Inflammatory macrophage treated with lipopolysaccharide for 4 hours (primary cell): ENCODE measurements at regions not wholly inside any gene's neighbourhood (a gene's known extent, or its start where the extent isn't known, plus 50 kb on each side); places are given as distances from the start of the nearest gene placed in this dataset.

ENCODE experiments used
- DNase-seq: peaks from one replicate; pipeline ENCODE4 v3.0.0-alpha.2; 2020

- no peak for DNase-seq
Observed at GRCh38 chr9:79896390-79896980, 324.7 kb downstream of the TLE4 start.

DNA sequence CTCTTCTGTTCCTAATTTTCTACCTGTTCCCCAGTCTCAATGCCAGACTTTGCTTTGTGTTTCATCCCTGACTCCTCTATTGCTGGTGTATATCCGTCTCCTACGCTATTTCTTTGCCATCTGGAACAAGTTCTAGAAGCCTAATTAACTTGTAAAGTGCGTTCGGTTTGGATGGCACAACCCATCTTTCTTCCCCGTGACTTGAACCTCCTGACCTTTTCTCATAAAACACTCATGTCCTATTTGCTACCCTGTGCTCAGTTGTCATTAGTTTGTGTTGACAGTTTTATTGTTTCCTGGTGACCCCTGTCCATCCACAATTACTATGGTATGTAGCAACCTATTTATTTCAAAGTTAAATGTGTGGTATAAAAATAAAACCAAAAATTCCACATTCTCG lies 323.5 kb downstream of the TLE4 start:
- no peak for DNase-seq

- no peak for DNase-seq
Observed at GRCh38 chr9:79889369-79889768, 317.6 kb downstream of the TLE4 start.

DNA sequence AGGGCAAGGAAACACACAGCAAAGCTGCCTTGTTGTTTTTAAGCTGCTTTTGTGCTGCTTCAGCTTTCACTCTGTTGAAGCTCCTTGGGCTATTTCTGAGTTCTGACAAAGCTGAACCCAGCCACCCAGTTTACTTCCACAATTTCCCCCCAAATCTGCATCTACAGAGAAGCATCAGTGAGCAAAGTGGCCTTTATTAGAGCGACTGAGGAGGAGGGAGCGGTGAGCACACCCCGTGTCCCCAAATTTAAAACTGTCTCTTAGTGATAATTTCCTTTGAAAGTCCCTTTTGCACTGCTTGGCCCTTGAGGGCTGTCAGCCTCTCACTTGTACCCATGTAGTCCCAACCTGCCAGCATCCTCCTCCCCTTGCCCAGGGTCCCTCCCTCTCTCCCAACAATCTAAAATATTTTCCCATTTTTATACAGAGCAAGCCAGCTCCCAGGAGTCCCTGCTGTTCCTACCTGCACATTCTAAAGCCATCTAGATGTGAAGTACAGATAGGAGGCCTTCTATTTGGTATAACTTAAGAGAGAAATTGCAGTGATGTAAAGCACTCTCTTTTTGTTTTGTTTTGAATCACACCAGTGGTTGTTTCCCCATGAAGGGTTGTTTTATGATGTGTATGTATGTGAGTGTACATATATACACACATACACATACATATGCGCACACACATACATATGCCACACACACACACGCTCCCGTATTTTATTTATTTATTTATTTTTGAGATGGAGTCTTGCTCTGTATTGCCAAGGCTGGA lies 313.5 kb downstream of the TLE4 start:
- DNase-seq = no peak

- DNase-seq = no peak
Observed at GRCh38 chr9:79884546-79884945, 312.8 kb downstream of the TLE4 start.

DNA sequence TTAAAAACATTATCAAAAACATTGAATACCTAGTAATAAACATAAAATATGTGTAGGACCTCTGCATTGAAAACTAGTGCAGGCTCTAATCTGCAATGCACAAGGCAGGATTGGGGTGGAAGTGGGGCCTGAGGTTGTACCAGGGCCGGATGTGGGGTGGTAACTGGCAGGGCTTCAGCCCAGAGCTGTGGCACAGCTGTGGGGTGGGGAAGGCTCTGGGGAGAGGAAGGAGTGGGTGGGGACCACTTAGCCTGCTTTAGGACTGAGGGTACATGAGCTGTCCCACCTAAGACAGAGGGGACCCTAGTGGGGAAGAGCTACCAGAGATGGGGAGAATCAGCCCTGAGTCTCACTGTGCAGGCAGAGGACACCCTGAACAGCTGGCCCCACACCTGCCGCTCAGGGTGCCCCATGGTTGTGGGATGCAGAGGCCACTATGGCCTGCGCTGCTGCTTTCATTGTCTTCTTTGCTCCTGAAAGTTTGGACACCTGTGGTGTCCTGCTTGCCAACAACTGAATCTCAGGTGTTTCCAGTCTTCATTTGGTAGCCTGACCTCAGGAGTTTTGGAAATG lies 311.4 kb downstream of the TLE4 start:
- no peak for DNase-seq

DNA sequence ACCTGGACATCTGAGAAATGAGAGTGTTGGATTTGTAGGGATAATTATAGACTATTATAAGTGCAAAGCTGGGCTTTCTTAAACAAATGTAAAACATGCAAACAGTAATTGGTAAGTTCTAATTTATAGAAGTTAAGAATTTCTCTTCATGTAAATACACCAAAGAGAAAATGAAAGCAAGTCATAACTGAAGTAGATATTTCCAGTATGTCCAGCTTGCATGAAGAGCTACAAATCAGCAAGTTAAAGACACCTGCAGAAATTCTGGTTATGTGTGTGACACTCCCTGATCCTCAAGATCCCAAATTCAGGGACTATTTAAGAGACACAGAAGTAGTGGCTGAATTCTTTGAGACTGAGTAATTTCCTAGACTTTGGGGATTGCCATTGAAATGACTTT lies 308.9 kb downstream of the TLE4 start:
- DNase-seq = peak; percentile 21

DNA sequence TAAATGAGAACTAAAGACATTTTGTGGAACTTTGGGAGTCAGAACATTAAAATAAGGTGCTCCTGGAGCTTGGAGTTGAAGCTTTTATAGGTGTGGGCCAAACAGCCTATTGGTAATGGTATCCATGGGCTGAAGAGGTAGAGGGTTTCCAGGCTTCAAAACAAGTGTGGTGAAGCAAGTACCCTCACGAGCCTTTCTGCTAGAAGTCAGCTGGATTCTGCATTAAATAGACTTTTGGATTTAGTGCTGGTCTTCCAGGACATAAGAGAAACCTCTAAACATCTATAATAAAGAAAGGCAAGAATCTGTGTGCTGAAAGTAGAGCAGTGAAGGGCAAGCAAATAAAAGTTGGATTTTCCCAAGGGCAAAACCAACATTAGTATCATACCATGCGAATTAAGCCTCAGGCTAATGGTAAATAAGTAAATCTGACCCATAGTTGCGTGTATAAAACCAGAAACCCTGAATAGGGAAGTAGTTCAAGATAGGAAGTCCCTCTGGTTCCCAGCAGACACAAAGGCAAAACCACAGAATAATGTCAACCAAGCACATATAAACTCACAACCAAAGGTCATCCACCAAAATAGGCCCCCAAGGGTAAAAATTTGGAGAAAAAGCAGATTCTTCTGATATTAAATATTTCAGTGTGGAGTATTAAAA lies 306.3 kb downstream of the TLE4 start:
- DNase-seq = peak; percentile 83

- DNase-seq = peak; percentile 96
Observed at GRCh38 chr9:79868567-79869189, 296.9 kb downstream of the TLE4 start.

DNA sequence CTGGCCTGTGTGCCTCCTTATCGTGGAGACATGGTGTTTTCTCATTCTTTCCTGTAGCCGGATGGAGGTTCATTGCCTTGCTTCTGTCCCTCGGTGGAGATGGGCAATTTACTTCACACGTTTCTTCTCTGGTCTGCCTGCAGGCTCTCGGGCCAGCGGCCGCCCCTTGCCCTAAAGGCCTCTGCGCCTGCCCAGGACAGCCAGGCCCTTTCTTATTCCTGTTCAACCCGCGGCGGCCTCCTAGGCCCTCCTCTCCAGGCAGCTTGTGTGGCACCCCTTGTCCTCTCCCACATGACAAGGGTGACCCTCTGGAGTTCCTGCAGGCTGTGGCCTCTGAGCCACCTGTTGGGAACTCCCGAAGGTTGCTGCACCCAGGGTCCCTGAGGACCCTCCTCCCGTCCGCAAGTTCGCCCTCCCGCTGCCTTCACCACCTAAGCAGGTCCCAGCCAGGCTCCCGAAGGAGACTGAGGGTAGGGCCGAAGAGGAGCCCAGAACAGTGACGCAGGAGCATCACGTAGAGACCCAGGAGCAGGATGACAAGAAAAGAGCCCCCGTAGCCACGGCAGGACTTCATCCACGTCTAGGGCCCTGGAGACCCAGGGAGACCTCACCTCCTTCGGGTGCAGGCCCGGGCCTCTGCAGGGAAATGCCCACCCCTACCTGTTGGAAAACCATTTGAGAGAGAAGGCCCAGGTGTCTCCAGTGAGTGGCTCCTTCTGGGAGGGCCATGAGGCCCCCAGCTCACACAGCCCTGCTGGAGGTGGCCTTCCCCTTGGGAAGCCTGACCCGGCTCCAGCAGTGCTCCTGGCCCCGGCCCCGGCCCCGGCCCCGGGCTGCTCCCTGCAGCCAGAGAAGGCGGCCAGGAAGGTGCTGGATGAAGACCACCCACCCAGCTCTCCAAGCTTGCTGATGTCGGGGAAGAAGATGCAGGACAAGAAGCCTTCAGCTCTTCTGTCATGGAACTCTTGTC lies 291.4 kb downstream of the TLE4 start:
- DNase-seq = no peak

DNA sequence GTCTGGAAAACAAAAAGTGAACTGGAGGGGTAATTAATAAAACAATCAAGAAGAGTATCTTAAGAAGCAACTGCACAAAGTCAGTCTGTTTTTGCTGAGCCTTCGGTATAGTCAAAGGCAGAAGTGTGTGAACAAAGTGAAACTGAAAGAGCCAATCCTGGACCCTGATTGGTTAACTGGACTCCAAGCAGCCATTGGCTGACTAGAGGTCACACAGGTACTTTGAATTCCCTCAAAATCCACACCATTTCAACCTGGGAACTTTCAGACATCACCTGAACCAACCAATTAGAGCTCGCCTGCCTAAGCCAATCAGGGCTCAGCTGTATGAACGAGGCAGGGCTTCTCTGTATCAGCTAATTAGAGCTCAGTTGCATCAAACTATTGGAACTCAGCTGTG lies 286.7 kb downstream of the TLE4 start:
- peak; percentile 53 for DNase-seq

DNA sequence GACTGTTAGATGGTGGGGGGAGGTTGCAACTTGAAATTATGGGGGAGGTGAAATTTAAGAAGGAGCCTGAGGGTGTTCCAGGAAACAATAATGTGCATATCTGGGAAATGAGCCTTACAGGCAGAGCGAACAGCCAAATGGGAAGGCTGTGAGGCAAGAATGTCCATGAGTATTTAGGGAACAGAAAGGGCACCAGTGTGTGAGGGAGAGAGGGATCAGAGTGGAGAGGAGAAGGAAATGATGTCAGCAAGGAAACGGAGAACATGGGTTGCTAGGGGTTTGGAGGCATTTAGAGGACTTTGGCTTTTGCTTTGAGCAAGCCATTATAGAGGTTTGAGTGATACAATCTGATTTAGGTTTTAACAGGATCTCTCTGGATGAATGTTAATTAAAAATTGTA lies 285.4 kb downstream of the TLE4 start:
- peak; percentile 38 for DNase-seq

- DNase-seq = no peak
Observed at GRCh38 chr9:79847074-79847473, 275.3 kb downstream of the TLE4 start.

GRCh38 chr9:79829566-79830302 lies 258.0 kb downstream of the TLE4 start:
- DNase-seq = no peak

DNA sequence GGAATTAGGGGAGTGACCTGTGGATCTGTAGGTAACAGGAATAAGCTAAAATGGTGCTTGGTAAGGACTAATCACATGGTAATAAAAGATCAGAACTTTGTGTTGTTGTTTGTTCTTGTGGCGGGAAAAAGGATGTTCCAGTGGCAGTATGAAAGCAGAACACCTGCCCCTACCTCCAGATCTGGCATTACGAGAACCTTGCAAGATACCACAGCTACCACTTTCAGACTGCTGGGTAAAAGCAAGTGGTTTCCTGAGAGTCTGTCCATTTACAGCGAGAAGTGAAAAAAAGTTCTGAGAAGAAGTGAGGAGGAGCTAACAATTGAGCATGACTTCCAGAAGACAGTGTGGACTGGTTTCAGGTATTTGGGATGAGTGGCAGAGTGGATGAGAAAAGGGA lies 252.5 kb downstream of the TLE4 start:
- DNase-seq = no peak

DNA sequence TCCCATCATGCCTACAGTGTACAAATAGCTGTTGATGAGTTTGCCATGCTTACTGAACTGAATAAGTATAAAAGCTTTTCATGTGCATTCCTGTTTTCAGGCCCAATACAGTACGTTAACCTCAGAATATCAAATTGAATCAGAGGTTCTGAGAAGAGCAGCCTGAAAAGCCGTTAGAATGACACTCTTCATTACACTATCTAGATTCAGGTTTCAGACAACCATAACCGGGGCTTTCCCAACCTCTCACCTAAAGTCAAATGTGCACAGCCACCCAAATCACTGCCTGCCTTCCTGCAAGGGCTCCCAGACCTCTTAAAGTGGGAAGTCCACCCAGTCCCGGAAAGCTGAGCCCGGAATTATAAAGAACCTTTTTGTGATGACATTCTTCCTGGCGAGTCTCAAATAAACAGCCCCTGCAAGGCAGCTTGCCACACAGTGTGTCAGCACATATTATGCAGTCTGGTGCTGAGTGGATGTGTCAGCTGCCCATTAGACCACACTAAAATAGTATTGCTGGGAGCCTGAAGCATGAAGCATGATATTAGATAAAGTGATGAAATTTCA lies 245.8 kb downstream of the TLE4 start:
- no peak for DNase-seq

GRCh38 chr9:79813258-79813638 lies 241.5 kb downstream of the TLE4 start:
- DNase-seq = peak; percentile 8

GRCh38 chr9:79812507-79813257 lies 240.9 kb downstream of the TLE4 start:
- DNase-seq = peak; percentile 27

- DNase-seq = no peak
Observed at GRCh38 chr9:79812099-79812498, 240.3 kb downstream of the TLE4 start.

DNA sequence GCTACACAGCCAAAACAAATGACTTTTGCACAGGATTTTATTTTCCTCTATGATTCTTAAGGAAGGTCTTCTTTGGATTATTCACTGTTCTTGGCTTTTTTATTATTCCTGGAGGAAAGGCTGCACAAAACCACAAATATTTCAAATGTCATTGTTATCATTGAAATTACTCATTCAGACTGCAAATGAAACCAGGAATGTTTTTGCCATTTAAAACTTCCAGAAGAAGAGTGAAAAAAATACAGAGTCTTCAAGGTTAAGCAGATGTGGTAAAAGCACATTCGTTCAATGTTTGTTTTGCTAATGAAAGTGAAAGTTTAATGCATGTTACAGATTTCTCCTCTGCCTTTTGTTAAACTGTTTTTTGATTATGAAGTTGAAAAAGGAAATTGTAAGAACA lies 238.2 kb downstream of the TLE4 start:
- no peak for DNase-seq
